ENCODE measurements at regions not wholly inside any gene's neighbourhood (a gene's known extent, or its start where the extent isn't known, plus 50 kb on each side); places are given as distances from the start of the nearest gene placed in this dataset.

DNA sequence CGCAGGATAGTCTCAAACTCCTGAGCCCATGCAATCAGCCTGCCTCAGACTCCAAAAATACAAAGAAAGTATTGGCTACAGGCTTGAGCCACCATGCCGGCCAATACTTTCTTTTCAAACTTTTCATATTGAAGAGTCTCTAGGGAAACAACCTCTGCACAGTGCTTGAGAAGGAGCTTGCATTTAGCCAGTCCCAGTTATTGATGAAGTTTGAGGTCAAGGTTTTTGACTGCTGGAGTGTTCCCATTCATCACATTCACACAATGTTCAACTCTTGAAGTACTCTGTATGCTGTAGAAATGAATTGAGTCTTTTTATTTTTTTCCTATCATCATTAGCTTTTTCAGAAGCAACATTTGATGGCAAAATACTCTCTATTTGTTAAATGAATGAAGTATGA, 355.8 kb upstream of the E2F7 start:
- no peaks in the 10 kb centered on the region for H3F3A ChIP-seq (ENCODE audit: low read depth)
- Mint-ChIP-seq H3K27me3 (ENCODE audit: insufficient read depth, low read depth) (peaks cover 2% of the 10 kb centered on the region), H3K9me3 (peaks cover 17% of the 10 kb centered on the region), H3K36me3 (peaks cover 4% of the 10 kb centered on the region), H3K4me3 (no peak overlapping the region), H3K27ac (no peak overlapping the region), H3K4me1 (no peaks in the 10 kb centered on the region)
- no peaks in the 10 kb centered on the region for H3K9me3 ChIP-seq (ENCODE audit: low read depth)
- no peak overlapping the region for H3K4me3 ChIP-seq
- DNase-seq (ENCODE audit: low spot score) = no peak
- no peak overlapping the region for H3K27ac ChIP-seq
- no peak overlapping the region for H2AFZ ChIP-seq (replicated peaks)
- H3K36me3 ChIP-seq = no peaks in the 10 kb centered on the region
- no peak overlapping the region for H3K4me2 ChIP-seq
- no peaks in the 10 kb centered on the region for H4K20me1 ChIP-seq (ENCODE audit: low read depth)
- H3K4me1 ChIP-seq = no peaks in the 10 kb centered on the region
- H3K79me2 ChIP-seq (ENCODE audit: low read depth) = no peaks in the 10 kb centered on the region
- no peaks in the 10 kb centered on the region for H3K27me3 ChIP-seq
- TF ChIP-seq EZH2 (IDR thresholded peaks at IDR 0.05) = no peak
- TF ChIP-seq, protein P1, sequence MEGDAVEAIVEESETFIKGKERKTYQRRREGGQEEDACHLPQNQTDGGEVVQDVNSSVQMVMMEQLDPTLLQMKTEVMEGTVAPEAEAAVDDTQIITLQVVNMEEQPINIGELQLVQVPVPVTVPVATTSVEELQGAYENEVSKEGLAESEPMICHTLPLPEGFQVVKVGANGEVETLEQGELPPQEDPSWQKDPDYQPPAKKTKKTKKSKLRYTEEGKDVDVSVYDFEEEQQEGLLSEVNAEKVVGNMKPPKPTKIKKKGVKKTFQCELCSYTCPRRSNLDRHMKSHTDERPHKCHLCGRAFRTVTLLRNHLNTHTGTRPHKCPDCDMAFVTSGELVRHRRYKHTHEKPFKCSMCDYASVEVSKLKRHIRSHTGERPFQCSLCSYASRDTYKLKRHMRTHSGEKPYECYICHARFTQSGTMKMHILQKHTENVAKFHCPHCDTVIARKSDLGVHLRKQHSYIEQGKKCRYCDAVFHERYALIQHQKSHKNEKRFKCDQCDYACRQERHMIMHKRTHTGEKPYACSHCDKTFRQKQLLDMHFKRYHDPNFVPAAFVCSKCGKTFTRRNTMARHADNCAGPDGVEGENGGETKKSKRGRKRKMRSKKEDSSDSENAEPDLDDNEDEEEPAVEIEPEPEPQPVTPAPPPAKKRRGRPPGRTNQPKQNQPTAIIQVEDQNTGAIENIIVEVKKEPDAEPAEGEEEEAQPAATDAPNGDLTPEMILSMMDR (IDR thresholded peaks at IDR 0.05) = no peak
- no peak overlapping the region for H3K9ac ChIP-seq

DNA sequence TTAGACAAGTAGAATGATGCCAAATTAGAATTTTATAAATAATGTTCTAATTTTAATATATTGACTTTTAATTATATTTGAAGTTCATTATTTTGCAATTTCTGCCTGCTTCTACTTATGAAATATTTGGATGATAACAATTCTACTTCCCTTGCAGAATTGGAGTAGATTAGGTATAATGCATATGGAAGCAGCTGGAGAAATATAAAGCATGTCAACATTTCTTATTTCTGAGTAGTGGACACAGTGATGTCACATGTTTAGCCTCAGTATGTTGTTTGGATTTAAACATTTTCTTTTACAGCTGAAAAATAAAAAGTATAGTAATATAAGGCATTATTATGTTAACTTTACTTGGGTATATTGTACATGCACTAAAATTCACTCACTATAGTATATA, 344.2 kb upstream of the E2F7 start:
- Histone ChIP-seq H4K20me1 (ENCODE audit: low read depth) (no peaks in the 10 kb centered on the region), H3K9me3 (ENCODE audit: low read depth) (no peaks in the 10 kb centered on the region), H3K4me3 (no peak overlapping the region), H3K79me2 (ENCODE audit: low read depth) (no peaks in the 10 kb centered on the region), H3K27me3 (no peaks in the 10 kb centered on the region), H3K4me2 (no peak overlapping the region), H3F3A (ENCODE audit: low read depth) (no peaks in the 10 kb centered on the region), H3K27ac (no peak overlapping the region), H2AFZ (replicated peaks) (no peak overlapping the region), H3K36me3 (no peaks in the 10 kb centered on the region), H3K4me1 (peaks cover 9% of the 10 kb centered on the region), H3K9ac (no peak overlapping the region)
- Mint-ChIP-seq H3K4me1 (peaks cover 5% of the 10 kb centered on the region), H3K4me3 (no peak overlapping the region), H3K27ac (no peak overlapping the region), H3K36me3 (no peaks in the 10 kb centered on the region), H3K27me3 (ENCODE audit: insufficient read depth, low read depth) (no peaks in the 10 kb centered on the region), H3K9me3 (no peaks in the 10 kb centered on the region)
- DNase-seq (ENCODE audit: low spot score) = no peak
- TF ChIP-seq EZH2 (IDR thresholded peaks at IDR 0.05) = no peak
- TF ChIP-seq, protein P1 (IDR thresholded peaks at IDR 0.05) = no peak
- no peak for TF ChIP-seq EZH2phosphoT487 (IDR thresholded peaks at IDR 0.05)

DNA sequence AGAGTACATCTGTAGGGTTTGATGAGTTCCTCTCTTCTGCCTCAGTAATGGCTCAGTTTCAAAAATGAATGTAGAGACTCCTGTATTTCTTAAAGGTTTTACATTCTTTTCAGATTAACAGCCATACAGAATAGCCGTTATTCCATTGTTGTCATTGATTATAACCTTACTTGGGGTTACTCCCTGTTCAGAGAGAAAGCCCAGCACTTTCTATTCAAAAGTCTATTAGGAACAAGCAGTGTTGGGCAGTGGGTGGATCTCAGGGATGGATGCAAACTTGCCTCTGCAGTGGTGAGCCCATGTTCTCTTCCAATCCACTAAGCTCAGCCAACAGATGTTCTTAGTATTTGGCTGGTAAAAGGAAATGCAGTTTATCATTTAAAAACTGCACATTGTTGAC, 342.6 kb upstream of the E2F7 start:
- H2AFZ ChIP-seq (replicated peaks) = no peak overlapping the region
- H3K27me3 Mint-ChIP-seq (ENCODE audit: insufficient read depth, low read depth) = no peaks in the 10 kb centered on the region
- H3K27me3 ChIP-seq = no peaks in the 10 kb centered on the region
- no peaks in the 10 kb centered on the region for H3K79me2 ChIP-seq (ENCODE audit: low read depth)
- H3K27ac ChIP-seq = no peak overlapping the region
- no peak overlapping the region for H3K27ac Mint-ChIP-seq
- no peaks in the 10 kb centered on the region for H3F3A ChIP-seq (ENCODE audit: low read depth)
- no peak for TF ChIP-seq EZH2phosphoT487 (IDR thresholded peaks at IDR 0.05)
- no peak for TF ChIP-seq EZH2 (IDR thresholded peaks at IDR 0.05)
- TF ChIP-seq, protein P1 (IDR thresholded peaks at IDR 0.05) = no peak
- H3K36me3 ChIP-seq = no peaks in the 10 kb centered on the region
- no peaks in the 10 kb centered on the region for H3K9me3 Mint-ChIP-seq
- peaks cover 9% of the 10 kb centered on the region for H3K4me1 ChIP-seq
- H3K36me3 Mint-ChIP-seq = no peaks in the 10 kb centered on the region
- H3K4me2 ChIP-seq = no peak overlapping the region
- no peak overlapping the region for H3K4me3 Mint-ChIP-seq
- H3K9ac ChIP-seq = no peak overlapping the region
- no peaks in the 10 kb centered on the region for H4K20me1 ChIP-seq (ENCODE audit: low read depth)
- no peaks in the 10 kb centered on the region for H3K9me3 ChIP-seq (ENCODE audit: low read depth)
- DNase-seq (ENCODE audit: low spot score) = no peak
- H3K4me1 Mint-ChIP-seq = peaks cover 5% of the 10 kb centered on the region
- H3K4me3 ChIP-seq = no peak overlapping the region

All from neural progenitor cell (in vitro differentiated cells).